ENCODE measurements at regions not wholly inside any gene's neighbourhood (a gene's known extent, or its start where the extent isn't known, plus 50 kb on each side); places are given as distances from the start of the nearest gene placed in this dataset.

- TF ChIP-seq CTCF (IDR thresholded peaks at IDR 0.05; ENCODE audit: low read depth, low read length) (no peak), POLR2A (IDR thresholded peaks at IDR 0.05; ENCODE audit: extremely low read depth, insufficient read length) (no peak), MAX (IDR thresholded peaks at IDR 0.05; ENCODE audit: low read depth, low read length) (no peak)
Observed at GRCh38 chr15:81851325-81851724, 194.5 kb downstream of the MEX3B start.

Data from NB4 (cell line).